HEK293 (cell line): ENCODE measurements at regions not wholly inside any gene's neighbourhood (a gene's known extent, or its start where the extent isn't known, plus 50 kb on each side); places are given as distances from the start of the nearest gene placed in this dataset.

Source experiments
- CTCF ChIP-seq: fragments of 450-650 bp; formaldehyde crosslinking; IDR thresholded peaks from 2 replicates; pipeline ENCODE4 v1.5.1; 2016; ENCODE audit warnings: missing biosample characterization, missing genetic modification characterization
- ZNF274 ChIP-seq, 2 experiments: fragments of 200-500 bp in 1 of 2; fragments of 450-650 bp in 1 of 2; sonication (Bioruptor generic) in 1 of 2; formaldehyde crosslinking in 1 of 2; IDR thresholded peaks; 2 replicates each; pipeline versions ENCODE4 v1.5.1 to v1.6.1; 2014 to 2016; ENCODE audit warnings: borderline replicate concordance in 1 of 2, inconsistent platforms in 1 of 2, low read length in 1 of 2, missing biosample characterization in 1 of 2, missing genetic modification characterization in 1 of 2

- TF ChIP-seq ZNF274 (IDR thresholded peaks at IDR 0.05; ENCODE audit: low read length) (no peak), ZNF274 (tag by site-specific recombination; IDR thresholded peaks at IDR 0.05; ENCODE audit: borderline replicate concordance) (no peak), CTCF (tag by site-specific recombination) (no peak)
Observed at GRCh38 chr4:45100956-45101818, 374.8 kb upstream of the GNPDA2 start.
